ENCODE measurements at regions not wholly inside any gene's neighbourhood (a gene's known extent, or its start where the extent isn't known, plus 50 kb on each side); places are given as distances from the start of the nearest gene placed in this dataset.

DNA sequence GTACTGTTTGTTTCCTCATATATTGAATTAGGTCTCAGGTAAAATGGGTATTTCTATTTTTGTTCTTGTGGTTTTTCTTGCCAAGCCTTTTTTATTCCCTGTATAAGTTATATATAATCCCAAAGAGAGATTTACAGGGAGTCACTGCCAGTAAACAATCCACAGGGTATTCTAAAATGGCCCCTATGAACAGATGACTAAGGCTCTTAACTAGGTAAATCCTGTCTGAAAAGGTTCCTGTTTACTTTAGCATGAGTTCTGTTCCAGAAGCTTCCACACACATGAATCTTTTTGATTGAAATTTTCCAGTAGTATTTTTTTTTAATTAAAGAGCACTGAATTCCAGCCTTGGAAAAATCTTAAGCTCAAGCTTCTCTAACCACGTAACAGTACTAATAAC is 552.8 kb upstream of the CCDC179 start:
- intact Hi-C loops (cut with micrococcal nuclease; ENCODE audit: unreplicated experiment), result no loop called here
- no peaks in the 10 kb centered on the region for H3K4me1 Mint-ChIP-seq (ENCODE audit: low read depth, unreplicated experiment)
- H3K4me3 Mint-ChIP-seq (ENCODE audit: unreplicated experiment), result no peak overlapping the region
- ChIA-PET CTCF (no interaction called here), POLR2A (no interaction called here)
- no peaks in the 10 kb centered on the region for H3K4me1 ChIP-seq
- H3K27me3 Mint-ChIP-seq (ENCODE audit: insufficient read depth, unreplicated experiment), result no peaks in the 10 kb centered on the region
- TF ChIP-seq, protein P1, sequence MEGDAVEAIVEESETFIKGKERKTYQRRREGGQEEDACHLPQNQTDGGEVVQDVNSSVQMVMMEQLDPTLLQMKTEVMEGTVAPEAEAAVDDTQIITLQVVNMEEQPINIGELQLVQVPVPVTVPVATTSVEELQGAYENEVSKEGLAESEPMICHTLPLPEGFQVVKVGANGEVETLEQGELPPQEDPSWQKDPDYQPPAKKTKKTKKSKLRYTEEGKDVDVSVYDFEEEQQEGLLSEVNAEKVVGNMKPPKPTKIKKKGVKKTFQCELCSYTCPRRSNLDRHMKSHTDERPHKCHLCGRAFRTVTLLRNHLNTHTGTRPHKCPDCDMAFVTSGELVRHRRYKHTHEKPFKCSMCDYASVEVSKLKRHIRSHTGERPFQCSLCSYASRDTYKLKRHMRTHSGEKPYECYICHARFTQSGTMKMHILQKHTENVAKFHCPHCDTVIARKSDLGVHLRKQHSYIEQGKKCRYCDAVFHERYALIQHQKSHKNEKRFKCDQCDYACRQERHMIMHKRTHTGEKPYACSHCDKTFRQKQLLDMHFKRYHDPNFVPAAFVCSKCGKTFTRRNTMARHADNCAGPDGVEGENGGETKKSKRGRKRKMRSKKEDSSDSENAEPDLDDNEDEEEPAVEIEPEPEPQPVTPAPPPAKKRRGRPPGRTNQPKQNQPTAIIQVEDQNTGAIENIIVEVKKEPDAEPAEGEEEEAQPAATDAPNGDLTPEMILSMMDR (IDR thresholded peaks at IDR 0.05; ENCODE audit: insufficient read depth in 1 of 2, low read depth in 1 of 2, low read length in 1 of 2, severe bottlenecking in 1 of 2, unreplicated experiment in 1 of 2), result no peak
- BruUV-seq (replicated peaks), result no TSS peak
- H3K27ac Mint-ChIP-seq (ENCODE audit: unreplicated experiment), result no peak overlapping the region
- no peak for DNase-seq
- H3K9me3 Mint-ChIP-seq (ENCODE audit: unreplicated experiment), result peaks cover 20% of the 10 kb centered on the region
- H3K36me3 Mint-ChIP-seq (ENCODE audit: insufficient read depth, unreplicated experiment), result no peaks in the 10 kb centered on the region
- H3K4me3 ChIP-seq (ENCODE audit: low read depth, low read length), result no peak overlapping the region
- H3K36me3 ChIP-seq (ENCODE audit: control insufficient read depth, insufficient read depth, low read length), result no peaks in the 10 kb centered on the region
- no peaks in the 10 kb centered on the region for H3K27me3 ChIP-seq (replicated peaks; ENCODE audit: control insufficient read depth, insufficient read depth, low read length)
- no peaks in the 10 kb centered on the region for H3K9me3 ChIP-seq

- H3K4me1 Mint-ChIP-seq (ENCODE audit: low read depth, unreplicated experiment), result no peaks in the 10 kb centered on the region
- no peak overlapping the region for H3K4me3 Mint-ChIP-seq (ENCODE audit: unreplicated experiment)
- ChIA-PET CTCF (no interaction called here), POLR2A (no interaction called here)
- H3K4me1 ChIP-seq, result no peaks in the 10 kb centered on the region
- intact Hi-C loops (cut with micrococcal nuclease; ENCODE audit: unreplicated experiment), result loop anchor here (10.0 kb wide), 1 partner anchor 308 kb away; no protein-coding TSS in a partner anchor
- no peaks in the 10 kb centered on the region for H3K36me3 ChIP-seq (ENCODE audit: control insufficient read depth, insufficient read depth, low read length)
- no peaks in the 10 kb centered on the region for H3K27me3 ChIP-seq (replicated peaks; ENCODE audit: control insufficient read depth, insufficient read depth, low read length)
- H3K4me3 ChIP-seq (ENCODE audit: low read depth, low read length), result no peak overlapping the region
- no peaks in the 10 kb centered on the region for H3K9me3 Mint-ChIP-seq (ENCODE audit: unreplicated experiment)
- H3K9me3 ChIP-seq, result no peaks in the 10 kb centered on the region
- no TSS peak for BruUV-seq (replicated peaks)
- no peaks in the 10 kb centered on the region for H3K27me3 Mint-ChIP-seq (ENCODE audit: insufficient read depth, unreplicated experiment)
- H3K36me3 Mint-ChIP-seq (ENCODE audit: insufficient read depth, unreplicated experiment), result no peaks in the 10 kb centered on the region
- TF ChIP-seq, protein P1 (IDR thresholded peaks at IDR 0.05; ENCODE audit: insufficient read depth in 1 of 2, low read depth in 1 of 2, low read length in 1 of 2, severe bottlenecking in 1 of 2, unreplicated experiment in 1 of 2), result no peak
- H3K27ac Mint-ChIP-seq (ENCODE audit: unreplicated experiment), result no peak overlapping the region
- no peak for DNase-seq
Observed at GRCh38 chr11:23423104-23423503, 562.8 kb upstream of the CCDC179 start.

- Mint-ChIP-seq H3K4me3 (ENCODE audit: unreplicated experiment) (no peak overlapping the region), H3K27me3 (ENCODE audit: insufficient read depth, unreplicated experiment) (no peaks in the 10 kb centered on the region), H3K4me1 (ENCODE audit: low read depth, unreplicated experiment) (no peaks in the 10 kb centered on the region), H3K9me3 (ENCODE audit: unreplicated experiment) (no peaks in the 10 kb centered on the region), H3K27ac (ENCODE audit: unreplicated experiment) (no peak overlapping the region), H3K36me3 (ENCODE audit: insufficient read depth, unreplicated experiment) (no peaks in the 10 kb centered on the region)
- no peaks in the 10 kb centered on the region for H3K9me3 ChIP-seq
- H3K27me3 ChIP-seq (replicated peaks; ENCODE audit: control insufficient read depth, insufficient read depth, low read length), result no peaks in the 10 kb centered on the region
- TF ChIP-seq, protein P1 (IDR thresholded peaks at IDR 0.05; ENCODE audit: insufficient read depth in 1 of 2, low read depth in 1 of 2, low read length in 1 of 2, severe bottlenecking in 1 of 2, unreplicated experiment in 1 of 2), result no peak
- BruUV-seq (replicated peaks), result no TSS peak
- CTCF ChIA-PET, result no interaction called here
- H3K4me1 ChIP-seq, result no peaks in the 10 kb centered on the region
- intact Hi-C loops (cut with micrococcal nuclease; ENCODE audit: unreplicated experiment), result loop anchor here (10.0 kb wide), 1 partner anchor 309 kb away; no protein-coding TSS in a partner anchor
- POLR2A ChIA-PET, result no interaction called here
- H3K4me3 ChIP-seq (ENCODE audit: low read depth, low read length), result no peak overlapping the region
- DNase-seq, result no peak
- H3K36me3 ChIP-seq (ENCODE audit: control insufficient read depth, insufficient read depth, low read length), result no peaks in the 10 kb centered on the region
Observed at GRCh38 chr11:23423656-23424055, 563.4 kb upstream of the CCDC179 start.
